ENCODE measurements at regions not wholly inside any gene's neighbourhood (a gene's known extent, or its start where the extent isn't known, plus 50 kb on each side); places are given as distances from the start of the nearest gene placed in this dataset.
"Not testable (repeated sequence)": the region's sequence is repeated elsewhere in the genome, so short reads cannot be mapped to it uniquely, and the experiment has no call there.

GRCh38 chr1:138842-139241 is 312.6 kb downstream of the OR4F29 start:
- DNase-seq: peak; percentile 22
- H3K27me3 Mint-ChIP-seq; H3K4me1 Mint-ChIP-seq (ENCODE audit: low read depth): not testable (repeated sequence)

GRCh38 chr1:137664-138063 is 313.8 kb downstream of the OR4F29 start:
- not testable (repeated sequence) for H3K27ac Mint-ChIP-seq; H3K9me3 Mint-ChIP-seq; H3K4me3 Mint-ChIP-seq; H3K4me1 Mint-ChIP-seq (ENCODE audit: low read depth); DNase-seq; H3K36me3 Mint-ChIP-seq (ENCODE audit: low read depth); H3K27me3 Mint-ChIP-seq

More at GRCh38 chr1:138842-139241, 312.6 kb downstream of the OR4F29 start:
- H3K4me3 Mint-ChIP-seq; H3K9me3 Mint-ChIP-seq; H3K36me3 Mint-ChIP-seq (ENCODE audit: low read depth); H3K27ac Mint-ChIP-seq: not testable (repeated sequence)

GRCh38 chr1:136344-136932 is 315.0 kb downstream of the OR4F29 start:
- not testable (repeated sequence) for DNase-seq; H3K4me3 Mint-ChIP-seq; H3K4me1 Mint-ChIP-seq (ENCODE audit: low read depth); H3K27ac Mint-ChIP-seq; H3K36me3 Mint-ChIP-seq (ENCODE audit: low read depth); H3K27me3 Mint-ChIP-seq; H3K9me3 Mint-ChIP-seq

- H3K36me3 Mint-ChIP-seq (ENCODE audit: low read depth); DNase-seq; H3K27me3 Mint-ChIP-seq; H3K4me1 Mint-ChIP-seq (ENCODE audit: low read depth); H3K9me3 Mint-ChIP-seq; H3K27ac Mint-ChIP-seq; H3K4me3 Mint-ChIP-seq: not testable (repeated sequence)
Observed at GRCh38 chr1:134936-135335, 316.5 kb downstream of the OR4F29 start.

- DNase-seq; H3K36me3 Mint-ChIP-seq (ENCODE audit: low read depth); H3K27ac Mint-ChIP-seq; H3K9me3 Mint-ChIP-seq; H3K4me1 Mint-ChIP-seq (ENCODE audit: low read depth); H3K4me3 Mint-ChIP-seq; H3K27me3 Mint-ChIP-seq: not testable (repeated sequence)
Observed at GRCh38 chr1:118440-118839, 333.0 kb downstream of the OR4F29 start.

GRCh38 chr1:115534-115933 is 335.9 kb downstream of the OR4F29 start:
- H3K4me3 Mint-ChIP-seq; H3K9me3 Mint-ChIP-seq; DNase-seq; H3K27ac Mint-ChIP-seq; H3K27me3 Mint-ChIP-seq; H3K4me1 Mint-ChIP-seq (ENCODE audit: low read depth); H3K36me3 Mint-ChIP-seq (ENCODE audit: low read depth): not testable (repeated sequence)

GRCh38 chr1:104776-105175 is 346.7 kb downstream of the OR4F29 start:
- not testable (repeated sequence) for H3K9me3 Mint-ChIP-seq; H3K27ac Mint-ChIP-seq; H3K4me1 Mint-ChIP-seq (ENCODE audit: low read depth); DNase-seq; H3K27me3 Mint-ChIP-seq; H3K36me3 Mint-ChIP-seq (ENCODE audit: low read depth); H3K4me3 Mint-ChIP-seq

GRCh38 chr1:99481-99880 is 352.0 kb downstream of the OR4F29 start:
- H3K9me3 Mint-ChIP-seq; DNase-seq; H3K4me1 Mint-ChIP-seq (ENCODE audit: low read depth); H3K27me3 Mint-ChIP-seq; H3K27ac Mint-ChIP-seq; H3K36me3 Mint-ChIP-seq (ENCODE audit: low read depth); H3K4me3 Mint-ChIP-seq: not testable (repeated sequence)

GRCh38 chr1:98811-99210 is 352.7 kb downstream of the OR4F29 start:
- H3K36me3 Mint-ChIP-seq (ENCODE audit: low read depth); H3K4me1 Mint-ChIP-seq (ENCODE audit: low read depth); H3K27me3 Mint-ChIP-seq; H3K27ac Mint-ChIP-seq; DNase-seq; H3K9me3 Mint-ChIP-seq; H3K4me3 Mint-ChIP-seq: not testable (repeated sequence)

- not testable (repeated sequence) for H3K27ac Mint-ChIP-seq; H3K9me3 Mint-ChIP-seq; DNase-seq; H3K36me3 Mint-ChIP-seq (ENCODE audit: low read depth); H3K27me3 Mint-ChIP-seq; H3K4me3 Mint-ChIP-seq; H3K4me1 Mint-ChIP-seq (ENCODE audit: low read depth)
Observed at GRCh38 chr1:91279-91678, 360.2 kb downstream of the OR4F29 start.

GRCh38 chr1:88110-88509 is 363.4 kb downstream of the OR4F29 start:
- not testable (repeated sequence) for H3K36me3 Mint-ChIP-seq (ENCODE audit: low read depth); H3K4me1 Mint-ChIP-seq (ENCODE audit: low read depth); H3K27me3 Mint-ChIP-seq; H3K4me3 Mint-ChIP-seq; DNase-seq; H3K9me3 Mint-ChIP-seq; H3K27ac Mint-ChIP-seq

- H3K27me3 Mint-ChIP-seq: peaks cover 11% of the 10 kb centered on the region
- not testable (repeated sequence) for H3K4me3 Mint-ChIP-seq; H3K9me3 Mint-ChIP-seq; H3K36me3 Mint-ChIP-seq (ENCODE audit: low read depth); DNase-seq; H3K4me1 Mint-ChIP-seq (ENCODE audit: low read depth); H3K27ac Mint-ChIP-seq
Observed at GRCh38 chr1:79152-79551, 372.3 kb downstream of the OR4F29 start.

GRCh38 chr1:65119-65518 is 386.4 kb downstream of the OR4F29 start, which contains the start of gene OR4F5:
TSS of gene OR4F5 (plus strand) at chr1:65419.
- H3K4me3 Mint-ChIP-seq; H3K27me3 Mint-ChIP-seq; H3K27ac Mint-ChIP-seq; H3K9me3 Mint-ChIP-seq; H3K36me3 Mint-ChIP-seq (ENCODE audit: low read depth); H3K4me1 Mint-ChIP-seq (ENCODE audit: low read depth); DNase-seq: not testable (repeated sequence)

- H3K27me3 Mint-ChIP-seq: peaks cover 11% of the 10 kb centered on the region
- DNase-seq; H3K9me3 Mint-ChIP-seq; H3K4me1 Mint-ChIP-seq (ENCODE audit: low read depth); H3K27ac Mint-ChIP-seq; H3K4me3 Mint-ChIP-seq; H3K36me3 Mint-ChIP-seq (ENCODE audit: low read depth): not testable (repeated sequence)
Observed at GRCh38 chr1:56014-56531, 395.4 kb downstream of the OR4F29 start.

GRCh38 chr1:53182-53581 is 398.3 kb downstream of the OR4F29 start:
- not testable (repeated sequence) for DNase-seq; H3K4me1 Mint-ChIP-seq (ENCODE audit: low read depth); H3K4me3 Mint-ChIP-seq; H3K36me3 Mint-ChIP-seq (ENCODE audit: low read depth); H3K9me3 Mint-ChIP-seq; H3K27ac Mint-ChIP-seq
- H3K27me3 Mint-ChIP-seq: peaks cover 11% of the 10 kb centered on the region

GRCh38 chr1:41965-42466 is 409.5 kb downstream of the OR4F29 start:
- not testable (repeated sequence) for H3K9me3 Mint-ChIP-seq; H3K4me1 Mint-ChIP-seq (ENCODE audit: low read depth); H3K27me3 Mint-ChIP-seq; H3K4me3 Mint-ChIP-seq; H3K27ac Mint-ChIP-seq; H3K36me3 Mint-ChIP-seq (ENCODE audit: low read depth); DNase-seq

Measured in activated T-cell treated with anti-CD3 and anti-CD28 coated beads, Interleukin-2, amount 50 U/mL, for 24 hours (primary cell).